ENCODE measurements at regions not wholly inside any gene's neighbourhood (a gene's known extent, or its start where the extent isn't known, plus 50 kb on each side); places are given as distances from the start of the nearest gene placed in this dataset.

GRCh38 chr1:227433663-227434341 is 115.5 kb upstream of the CDC42BPA start:
- no peak for TF ChIP-seq CTCF (IDR thresholded peaks at IDR 0.05)
- no peak for TF ChIP-seq POLR2A (IDR thresholded peaks at IDR 0.05)

Measured in body of pancreas (tissue), 4 donors.